Stomach smooth muscle (tissue), 2 donors: ENCODE measurements at regions not wholly inside any gene's neighbourhood (a gene's known extent, or its start where the extent isn't known, plus 50 kb on each side); places are given as distances from the start of the nearest gene placed in this dataset.
"Not testable (repeated sequence)": the region's sequence is repeated elsewhere in the genome, so short reads cannot be mapped to it uniquely, and the experiment has no call there.

Source experiments
- H3K27ac ChIP-seq: one replicate; pipeline ENCODE4 v1.7.0; 2013; ENCODE audit warnings: mild to moderate bottlenecking, low read length, inconsistent platforms
- H3K27me3 ChIP-seq, 2 donors: one replicate each; pipeline ENCODE4 v1.7.0; 2013; ENCODE audit warnings: low read length in 2 of 2; ENCODE audit not compliant: insufficient read depth in 2 of 2, control insufficient read depth in 1 of 2
- H3K36me3 ChIP-seq, 2 donors: one replicate each; pipeline ENCODE4 v1.7.0; 2013; ENCODE audit warnings: low read length in 2 of 2; ENCODE audit not compliant: control insufficient read depth in 2 of 2, insufficient read depth in 2 of 2
- H3K4me1 ChIP-seq: one replicate; pipeline ENCODE4 v1.7.0; 2013; ENCODE audit warnings: low read length; ENCODE audit not compliant: control insufficient read depth, insufficient read depth
- H3K4me3 ChIP-seq, 2 donors: one replicate each; pipeline ENCODE4 v1.7.0; 2013; ENCODE audit warnings: low read length in 2 of 2
- H3K9ac ChIP-seq, 2 donors: one replicate each; pipeline ENCODE4 v1.7.0; 2013; ENCODE audit warnings: low read length in 2 of 2, mild to moderate bottlenecking in 1 of 2
- H3K9me3 ChIP-seq, 2 donors: one replicate each; pipeline ENCODE4 v1.7.0; 2013; ENCODE audit warnings: low read length in 2 of 2; ENCODE audit not compliant: control insufficient read depth in 2 of 2
- donor health status: healthy.
- donor health status: Pancreatic carcinoma.

DNA sequence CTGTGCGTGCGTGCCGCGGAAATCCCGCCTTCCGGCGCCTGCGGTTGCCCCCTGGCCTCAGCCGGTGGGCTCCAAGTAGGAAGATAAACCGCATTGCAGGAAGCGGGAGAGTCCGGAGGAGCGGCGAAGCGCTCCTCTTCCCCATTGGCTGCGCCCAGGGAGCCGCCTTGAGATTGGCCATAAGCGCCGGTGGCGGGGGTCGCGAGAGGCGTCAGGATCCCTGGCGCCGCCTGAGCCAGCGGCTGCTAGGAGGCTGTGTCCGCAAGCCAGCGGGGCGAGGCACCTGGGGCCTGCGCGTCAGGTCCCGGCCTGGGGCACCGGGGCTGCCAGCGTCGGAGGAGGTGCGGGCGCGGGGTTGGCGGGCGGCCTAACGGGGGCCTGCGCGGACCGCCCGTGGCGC lies 106.3 kb upstream of the ADCY2 start:
- H3K36me3 ChIP-seq, H3K27me3 ChIP-seq, H3K9ac ChIP-seq, H3K4me1 ChIP-seq, H3K4me3 ChIP-seq, H3K27ac ChIP-seq, H3K9me3 ChIP-seq: not testable (repeated sequence)

GRCh38 chr5:7297821-7298220 lies 98.1 kb upstream of the ADCY2 start:
- not testable (repeated sequence) for H3K36me3 ChIP-seq, H3K27ac ChIP-seq, H3K4me1 ChIP-seq, H3K4me3 ChIP-seq, H3K27me3 ChIP-seq, H3K9me3 ChIP-seq, H3K9ac ChIP-seq

DNA sequence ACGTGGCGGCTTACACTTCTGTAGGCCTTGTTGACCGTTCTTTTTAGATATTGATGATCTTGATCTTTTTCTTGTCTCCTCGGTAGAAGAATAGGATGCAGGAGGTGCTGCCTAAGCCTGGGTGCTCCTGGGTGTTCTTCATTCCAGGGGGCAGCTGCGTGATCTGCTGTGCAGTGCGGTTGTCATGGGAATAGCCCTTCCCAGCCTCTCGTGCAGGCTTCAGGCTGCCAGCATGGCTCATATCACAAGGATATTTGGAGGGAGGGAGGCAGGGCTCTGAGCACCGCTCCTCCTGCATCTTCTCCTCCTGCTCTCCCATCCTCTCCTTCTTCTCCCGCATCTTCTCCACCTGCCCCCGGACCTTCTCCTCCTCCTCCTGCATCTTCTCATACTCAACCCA lies 96.2 kb upstream of the ADCY2 start:
- H3K9me3 ChIP-seq, H3K9ac ChIP-seq, H3K27me3 ChIP-seq, H3K36me3 ChIP-seq, H3K4me1 ChIP-seq, H3K27ac ChIP-seq, H3K4me3 ChIP-seq: not testable (repeated sequence)

- H3K36me3 ChIP-seq, H3K27ac ChIP-seq, H3K9ac ChIP-seq, H3K4me3 ChIP-seq, H3K4me1 ChIP-seq, H3K9me3 ChIP-seq, H3K27me3 ChIP-seq: not testable (repeated sequence)
Observed at GRCh38 chr5:7305000-7305674, 90.8 kb upstream of the ADCY2 start.

- not testable (repeated sequence) for H3K36me3 ChIP-seq, H3K4me1 ChIP-seq, H3K9me3 ChIP-seq, H3K27me3 ChIP-seq, H3K4me3 ChIP-seq, H3K9ac ChIP-seq, H3K27ac ChIP-seq
Observed at GRCh38 chr5:7306556-7306955, 89.4 kb upstream of the ADCY2 start.

DNA sequence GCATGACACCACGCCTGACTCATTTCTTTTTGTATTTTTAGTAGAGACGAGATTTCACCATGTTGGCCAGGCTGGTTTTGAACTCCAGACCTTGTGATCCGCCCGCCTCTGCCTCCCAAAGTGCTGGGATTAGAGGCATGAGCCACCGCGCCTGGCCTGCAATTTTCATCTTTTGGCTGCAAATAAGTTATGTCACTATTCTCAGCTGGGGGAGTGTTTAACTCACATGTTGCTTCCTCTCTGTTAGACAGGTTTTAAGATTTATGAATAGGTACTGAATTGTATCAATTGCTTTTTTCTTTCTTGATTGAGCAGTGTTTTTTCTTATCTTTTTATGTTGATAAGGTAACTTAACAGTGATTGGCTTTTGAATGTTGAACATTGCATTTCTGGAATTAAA lies 88.2 kb upstream of the ADCY2 start:
- not testable (repeated sequence) for H3K4me1 ChIP-seq

DNA sequence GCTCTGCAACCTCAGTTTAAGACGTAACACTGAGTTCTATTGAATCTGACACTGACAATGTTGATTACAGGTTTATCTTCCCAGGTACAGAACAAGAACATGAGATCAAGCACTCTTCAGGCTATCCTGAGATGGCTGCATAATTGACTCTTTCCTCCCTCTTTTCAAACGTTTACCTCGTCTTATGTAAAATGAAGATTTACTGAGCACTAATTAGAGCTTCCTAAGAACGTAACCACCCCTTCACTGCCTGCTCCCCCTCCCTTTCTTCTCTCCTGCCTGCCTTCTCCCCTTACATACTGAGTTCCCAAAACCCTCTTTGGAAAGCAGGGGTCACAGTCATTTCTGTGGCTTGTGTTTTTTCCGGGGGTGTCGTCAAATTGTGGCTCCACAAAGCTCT lies 86.2 kb upstream of the ADCY2 start:
- H3K27ac ChIP-seq, H3K4me1 ChIP-seq, H3K4me3 ChIP-seq, H3K27me3 ChIP-seq, H3K9me3 ChIP-seq, H3K36me3 ChIP-seq, H3K9ac ChIP-seq: not testable (repeated sequence)

More for the DNA sequence above, 88.2 kb upstream of the ADCY2 start:
- H3K4me3 ChIP-seq, H3K9me3 ChIP-seq, H3K36me3 ChIP-seq, H3K27ac ChIP-seq, H3K9ac ChIP-seq, H3K27me3 ChIP-seq: not testable (repeated sequence)

GRCh38 chr5:7310656-7311055 lies 85.3 kb upstream of the ADCY2 start:
- not testable (repeated sequence) for H3K36me3 ChIP-seq, H3K4me3 ChIP-seq, H3K4me1 ChIP-seq, H3K9ac ChIP-seq, H3K27me3 ChIP-seq, H3K27ac ChIP-seq, H3K9me3 ChIP-seq

DNA sequence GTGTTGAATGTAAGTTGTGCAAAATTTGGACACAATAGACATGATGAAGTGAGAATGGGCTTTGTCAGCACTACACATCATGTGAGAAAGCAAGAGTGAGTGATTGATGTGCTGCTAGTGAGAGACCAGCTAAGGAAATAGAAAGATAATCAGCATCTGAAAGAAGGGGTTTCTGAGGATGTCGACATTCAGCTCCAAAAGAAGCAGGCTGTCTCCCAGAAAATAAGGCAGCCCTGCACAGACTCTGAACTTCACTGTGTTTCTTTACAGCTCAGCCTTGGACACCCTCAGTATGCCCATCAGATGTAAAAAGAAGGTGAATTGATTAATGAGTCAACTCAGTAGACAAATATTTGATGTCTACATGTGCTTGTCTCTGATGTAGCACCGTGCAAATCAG lies 80.8 kb upstream of the ADCY2 start:
- Histone ChIP-seq H3K36me3 (no peaks in the 10 kb centered on the region), H3K9ac (no peak overlapping the region), H3K9me3 (no peaks in the 10 kb centered on the region), H3K27ac (no peak overlapping the region), H3K4me1 (no peaks in the 10 kb centered on the region), H3K27me3 (no peaks in the 10 kb centered on the region), H3K4me3 (no peak overlapping the region)

- no peak overlapping the region for H3K27ac ChIP-seq
- H3K9ac ChIP-seq = no peak overlapping the region
- H3K9me3 ChIP-seq = no peaks in the 10 kb centered on the region
- H3K27me3 ChIP-seq = no peaks in the 10 kb centered on the region
- H3K36me3 ChIP-seq = no peaks in the 10 kb centered on the region
- H3K4me1 ChIP-seq = peaks cover 3% of the 10 kb centered on the region
- no peak overlapping the region for H3K4me3 ChIP-seq
Observed at GRCh38 chr5:7317751-7318150, 78.2 kb upstream of the ADCY2 start.

GRCh38 chr5:7320701-7321301 lies 75.1 kb upstream of the ADCY2 start:
- Histone ChIP-seq H3K4me1 (peaks cover 3% of the 10 kb centered on the region), H3K27ac (no peak overlapping the region), H3K36me3 (no peaks in the 10 kb centered on the region), H3K27me3 (no peaks in the 10 kb centered on the region), H3K4me3 (no peak overlapping the region), H3K9me3 (no peaks in the 10 kb centered on the region), H3K9ac (no peak overlapping the region)
